ENCODE measurements at regions not wholly inside any gene's neighbourhood (a gene's known extent, or its start where the extent isn't known, plus 50 kb on each side); places are given as distances from the start of the nearest gene placed in this dataset.

DNA sequence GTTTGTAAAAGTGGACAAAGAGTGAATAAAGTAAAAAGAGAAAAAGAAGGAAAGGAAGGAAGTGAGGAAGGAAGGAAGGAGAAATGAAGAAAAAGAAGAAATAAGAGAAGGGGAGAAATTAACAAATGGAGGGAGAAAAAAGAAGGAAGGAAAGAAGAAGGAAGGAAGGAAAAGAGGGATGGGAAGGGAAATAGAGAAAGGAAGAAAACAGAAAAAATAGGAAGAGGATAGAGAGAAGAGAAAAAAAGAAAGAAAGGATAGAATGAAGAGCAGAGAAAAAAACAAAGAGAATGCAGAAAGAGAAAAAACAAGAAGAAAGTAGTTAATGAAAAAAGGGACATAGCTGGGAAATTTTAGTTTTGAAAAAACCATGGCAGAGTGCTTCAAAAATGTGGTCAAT lies 361.8 kb downstream of the EPHA7 start:
- Histone ChIP-seq H3K9ac (ENCODE audit: control insufficient read depth, extremely low read depth, insufficient read depth, low read length) (no peak overlapping the region), H3K4me1 (ENCODE audit: control insufficient read depth, extremely low read depth, insufficient read depth, low read length) (no peaks in the 10 kb centered on the region), H3K36me3 (ENCODE audit: control insufficient read depth in 2 of 2, extremely low read depth in 1 of 2, insufficient read depth in 2 of 2, low read length in 2 of 2) (no peaks in the 10 kb centered on the region), H3K79me2 (ENCODE audit: control insufficient read depth, insufficient read depth, low read length) (no peaks in the 10 kb centered on the region), H3K27ac (ENCODE audit: control insufficient read depth, insufficient read depth, low read length) (no peak overlapping the region), H3K27me3 (ENCODE audit: control insufficient read depth, extremely low read depth, insufficient read depth, low read length) (no peaks in the 10 kb centered on the region), H3K9me1 (ENCODE audit: control insufficient read depth, extremely low read depth, insufficient read depth, low read length) (no peaks in the 10 kb centered on the region), H3K9me3 (ENCODE audit: control insufficient read depth, low read depth, low read length) (no peaks in the 10 kb centered on the region), H3K4me2 (ENCODE audit: control insufficient read depth, extremely low read depth, insufficient read depth, low read depth, low read length) (no peak overlapping the region), H3K4me3 (ENCODE audit: control insufficient read depth in 2 of 3, extremely low read depth in 1 of 3, insufficient read depth in 2 of 3, low read depth in 1 of 3, low read length in 3 of 3) (no peak overlapping the region), H4K20me1 (ENCODE audit: control insufficient read depth, extremely low read depth, insufficient read depth, low read length) (no peaks in the 10 kb centered on the region), H2AFZ (ENCODE audit: control insufficient read depth, low read length) (no peak overlapping the region)
- FAIRE-seq = no peak
- TF ChIP-seq EZH2 (IDR thresholded peaks at IDR 0.05; ENCODE audit: low read length) = no peak
- TF ChIP-seq, protein P1, sequence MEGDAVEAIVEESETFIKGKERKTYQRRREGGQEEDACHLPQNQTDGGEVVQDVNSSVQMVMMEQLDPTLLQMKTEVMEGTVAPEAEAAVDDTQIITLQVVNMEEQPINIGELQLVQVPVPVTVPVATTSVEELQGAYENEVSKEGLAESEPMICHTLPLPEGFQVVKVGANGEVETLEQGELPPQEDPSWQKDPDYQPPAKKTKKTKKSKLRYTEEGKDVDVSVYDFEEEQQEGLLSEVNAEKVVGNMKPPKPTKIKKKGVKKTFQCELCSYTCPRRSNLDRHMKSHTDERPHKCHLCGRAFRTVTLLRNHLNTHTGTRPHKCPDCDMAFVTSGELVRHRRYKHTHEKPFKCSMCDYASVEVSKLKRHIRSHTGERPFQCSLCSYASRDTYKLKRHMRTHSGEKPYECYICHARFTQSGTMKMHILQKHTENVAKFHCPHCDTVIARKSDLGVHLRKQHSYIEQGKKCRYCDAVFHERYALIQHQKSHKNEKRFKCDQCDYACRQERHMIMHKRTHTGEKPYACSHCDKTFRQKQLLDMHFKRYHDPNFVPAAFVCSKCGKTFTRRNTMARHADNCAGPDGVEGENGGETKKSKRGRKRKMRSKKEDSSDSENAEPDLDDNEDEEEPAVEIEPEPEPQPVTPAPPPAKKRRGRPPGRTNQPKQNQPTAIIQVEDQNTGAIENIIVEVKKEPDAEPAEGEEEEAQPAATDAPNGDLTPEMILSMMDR (optimal IDR thresholded peaks at IDR 0.05 in 1 of 3, IDR thresholded peaks at IDR 0.05 in 1 of 3, conservative IDR thresholded peaks at IDR 0.05 in 1 of 3; ENCODE audit: extremely low read depth in 1 of 3, insufficient read depth in 2 of 3, low read length in 3 of 3) = no peak
- no peak for DNase-seq (ENCODE audit: low read depth, low spot score)
- dilution Hi-C loops (cut with MboI; ENCODE audit: extremely low pct_ligation_motif_present, low sequenced_read_pairs) = no loop called here

DNA sequence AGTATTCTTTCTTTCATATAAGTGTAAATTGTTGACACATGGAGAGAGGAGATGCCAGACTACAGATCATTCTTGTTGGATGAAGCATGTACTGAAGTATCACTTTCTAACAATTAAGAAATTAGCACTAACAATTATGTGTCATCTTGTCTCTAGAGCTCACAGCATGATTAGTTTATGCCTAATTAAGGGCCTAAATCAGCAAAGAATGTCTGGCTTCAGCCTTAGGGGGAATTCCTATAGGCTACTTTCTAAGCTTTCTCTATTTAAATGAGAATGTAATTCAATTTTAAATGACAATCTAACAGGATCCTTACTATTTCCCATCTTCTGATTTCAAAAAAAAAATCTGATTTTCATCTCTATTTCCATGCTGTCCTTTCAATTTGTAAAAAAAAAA lies 371.0 kb downstream of the EPHA7 start:
- H3K9me1 ChIP-seq (ENCODE audit: control insufficient read depth, extremely low read depth, insufficient read depth, low read length) = no peaks in the 10 kb centered on the region
- dilution Hi-C loops (cut with MboI; ENCODE audit: extremely low pct_ligation_motif_present, low sequenced_read_pairs) = no loop called here
- no peak overlapping the region for H3K27ac ChIP-seq (ENCODE audit: control insufficient read depth, insufficient read depth, low read length)
- no peaks in the 10 kb centered on the region for H3K36me3 ChIP-seq (ENCODE audit: control insufficient read depth in 2 of 2, extremely low read depth in 1 of 2, insufficient read depth in 2 of 2, low read length in 2 of 2)
- FAIRE-seq (no peak), DNase-seq (ENCODE audit: low read depth, low spot score) (no peak)
- no peaks in the 10 kb centered on the region for H3K27me3 ChIP-seq (ENCODE audit: control insufficient read depth, extremely low read depth, insufficient read depth, low read length)
- H3K9me3 ChIP-seq (ENCODE audit: control insufficient read depth, low read depth, low read length) = no peaks in the 10 kb centered on the region
- no peak overlapping the region for H3K4me2 ChIP-seq (ENCODE audit: control insufficient read depth, extremely low read depth, insufficient read depth, low read depth, low read length)
- no peaks in the 10 kb centered on the region for H3K79me2 ChIP-seq (ENCODE audit: control insufficient read depth, insufficient read depth, low read length)
- no peak overlapping the region for H3K4me3 ChIP-seq (ENCODE audit: control insufficient read depth in 2 of 3, extremely low read depth in 1 of 3, insufficient read depth in 2 of 3, low read depth in 1 of 3, low read length in 3 of 3)
- no peak overlapping the region for H2AFZ ChIP-seq (ENCODE audit: control insufficient read depth, low read length)
- TF ChIP-seq EZH2 (IDR thresholded peaks at IDR 0.05; ENCODE audit: low read length) = no peak
- TF ChIP-seq, protein P1 (optimal IDR thresholded peaks at IDR 0.05 in 1 of 3, IDR thresholded peaks at IDR 0.05 in 1 of 3, conservative IDR thresholded peaks at IDR 0.05 in 1 of 3; ENCODE audit: extremely low read depth in 1 of 3, insufficient read depth in 2 of 3, low read length in 3 of 3) = no peak
- H4K20me1 ChIP-seq (ENCODE audit: control insufficient read depth, extremely low read depth, insufficient read depth, low read length) = no peaks in the 10 kb centered on the region
- no peak overlapping the region for H3K9ac ChIP-seq (ENCODE audit: control insufficient read depth, extremely low read depth, insufficient read depth, low read length)
- H3K4me1 ChIP-seq (ENCODE audit: control insufficient read depth, extremely low read depth, insufficient read depth, low read length) = no peaks in the 10 kb centered on the region

Measured in keratinocyte (primary cell).